HepG2 (cell line): ENCODE measurements at regions not wholly inside any gene's neighbourhood (a gene's known extent, or its start where the extent isn't known, plus 50 kb on each side); places are given as distances from the start of the nearest gene placed in this dataset.

Experiments used
- ATAC-seq: fragments of 200-7000 bp; cut with Tn5 transposase; 3 replicates; pipeline ENCODE4 v1.9.1; 2020; ENCODE audit warnings: mild to moderate bottlenecking, moderate library complexity
- BruUV-seq: library from RNA; stranded (reverse); fragments of 400-500 nt; replicated peaks from 2 replicates; lab custom pipeline; 2021; lab: Mats Ljungman, UMichigan
- CTCF ChIA-PET: fragments of 300-600 bp; formaldehyde crosslinking; extraction: SDS; loops from one replicate; lab custom pipeline; 2021; ENCODE audit warnings: low total read pairs, inconsistent platforms, low intra/inter-chr PET ratio; lab: Yijun Ruan, JAX
- POLR2A ChIA-PET: fragments of 350-600 bp; sonication (Branson Sonifier 250); formaldehyde crosslinking; loops from one replicate; lab custom pipeline; 2020; ENCODE audit warnings: antibody characterized with exemption, inconsistent platforms; lab: Yijun Ruan, JAX
- DNase-seq: peaks from one replicate; pipeline ENCODE4 v3.0.0-alpha.2; 2015; ENCODE audit warnings: low spot score
- FAIRE-seq: peaks from 3 replicates; lab custom pipeline; 2011; peaks lifted over from hg19 to GRCh38; lab: Jason Lieb, UNC
- H2AFZ ChIP-seq: one replicate; pipeline ENCODE4 v1.6.1; 2011; ENCODE audit warnings: low read length, inconsistent platforms
- H3K27ac ChIP-seq: fragments of 300-600 bp; 3 replicates; pipeline ENCODE4 v1.8.0; 2011; ENCODE audit warnings: mixed run types, mild to moderate bottlenecking, mixed read lengths, low read length, inconsistent platforms; ENCODE audit not compliant: insufficient read depth; ENCODE audit errors: extremely low read length
- H3K27me3 ChIP-seq, 2 experiments: fragments of 200-600 bp in 1 of 2; 2 replicates in 1 of 2; 3 replicates in 1 of 2; pipeline versions ENCODE4 v1.6.0 to v1.8.0; 2011; ENCODE audit warnings: low read length in 2 of 2, mild to moderate bottlenecking in 2 of 2, moderate library complexity in 2 of 2, inconsistent platforms in 1 of 2; ENCODE audit not compliant: insufficient read depth in 2 of 2, control insufficient read depth in 1 of 2
- H3K36me3 ChIP-seq, 2 experiments: fragments of 200-600 bp in 1 of 2; replicated peaks in 1 of 2; 2 replicates in 1 of 2; 3 replicates in 1 of 2; pipeline versions ENCODE4 v1.5.1 to v1.8.0; 2011; ENCODE audit warnings: low read length in 2 of 2, inconsistent platforms in 1 of 2; ENCODE audit not compliant: insufficient read depth in 2 of 2, control insufficient read depth in 1 of 2
- H3K4me1 ChIP-seq: 2 replicates; pipeline ENCODE4 v1.5.1; 2012; ENCODE audit warnings: low read length, inconsistent platforms; ENCODE audit not compliant: insufficient read depth
- H3K4me2 ChIP-seq: 2 replicates; pipeline ENCODE4 v1.6.0; 2011; ENCODE audit warnings: low read depth, low read length, inconsistent platforms
- H3K4me3 ChIP-seq, 3 experiments: fragments of 200-600 bp in 1 of 3; sonication (generic), shearing (Covaris generic) in 1 of 3; replicated peaks in 1 of 3; 2 replicates each; pipeline ENCODE4 v1.5.1; 2011 to 2016; ENCODE audit warnings: low read length in 3 of 3, inconsistent platforms in 2 of 3, low read depth in 2 of 3, mild to moderate bottlenecking in 2 of 3, control low read depth in 1 of 3, mixed read lengths in 1 of 3; ENCODE audit not compliant: insufficient read depth in 1 of 3
- H3K79me2 ChIP-seq: one replicate; pipeline ENCODE4 v1.6.1; 2011; ENCODE audit warnings: low read length, inconsistent platforms; ENCODE audit not compliant: insufficient read depth
- H3K9ac ChIP-seq: 2 replicates; pipeline ENCODE4 v1.6.0; 2011; ENCODE audit warnings: mild to moderate bottlenecking, low read depth, low read length, inconsistent platforms; ENCODE audit not compliant: insufficient read depth
- H3K9me3 ChIP-seq: 2 replicates; pipeline ENCODE4 v1.5.1; 2012; ENCODE audit warnings: mild to moderate bottlenecking, low read length
- H4K20me1 ChIP-seq: 2 replicates; pipeline ENCODE4 v1.6.0; 2011; ENCODE audit warnings: inconsistent platforms, mild to moderate bottlenecking, low read length, moderate library complexity; ENCODE audit not compliant: insufficient read depth
- GATAD1 ChIP-seq: IDR thresholded peaks from 2 replicates; pipeline ENCODE4 v1.6.1; 2016; ENCODE audit warnings: missing genetic modification reagents, missing compliant biosample characterization
- MED1 ChIP-seq: sonication (generic); formaldehyde crosslinking; IDR thresholded peaks from 2 replicates; pipeline ENCODE4 v1.4.0; 2020; ENCODE audit warnings: missing genetic modification reagents
- MEF2D ChIP-seq: sonication (generic); formaldehyde crosslinking; IDR thresholded peaks from 2 replicates; pipeline ENCODE4 v1.5.1; 2020; ENCODE audit warnings: mild to moderate bottlenecking, missing genetic modification reagents
- NCOA5 ChIP-seq: sonication (generic); formaldehyde crosslinking; IDR thresholded peaks from 2 replicates; pipeline ENCODE4 v1.4.0; 2020; ENCODE audit warnings: missing genetic modification reagents
- NR1H2 ChIP-seq: sonication (generic); formaldehyde crosslinking; IDR thresholded peaks from 2 replicates; pipeline ENCODE4 v1.8.1; 2022; ENCODE audit warnings: low read depth, missing genetic modification reagents, borderline replicate concordance
- SCMH1 ChIP-seq: sonication (generic); formaldehyde crosslinking; IDR thresholded peaks from 2 replicates; pipeline ENCODE4 v1.9.0; 2021; ENCODE audit warnings: missing genetic modification reagents, mild to moderate bottlenecking, borderline replicate concordance
- THYN1 ChIP-seq: sonication (generic); formaldehyde crosslinking; IDR thresholded peaks from 2 replicates; pipeline ENCODE4 v1.8.1; 2023; ENCODE audit warnings: low read depth, mild to moderate bottlenecking, moderate library complexity, missing genetic modification reagents, borderline replicate concordance
- TSC22D2 ChIP-seq: sonication (generic); formaldehyde crosslinking; IDR thresholded peaks from 2 replicates; pipeline ENCODE4 v1.5.1; 2020; ENCODE audit warnings: missing genetic modification reagents, mild to moderate bottlenecking, borderline replicate concordance
- ZFY ChIP-seq: sonication (generic); formaldehyde crosslinking; IDR thresholded peaks from 2 replicates; pipeline ENCODE4 v1.4.0; 2020; ENCODE audit warnings: missing genetic modification reagents
- ZNF225 ChIP-seq: sonication (generic); formaldehyde crosslinking; IDR thresholded peaks from 2 replicates; pipeline ENCODE4 v1.4.0; 2020; ENCODE audit warnings: mild to moderate bottlenecking, missing genetic modification reagents
- ZNF234 ChIP-seq: sonication (generic); formaldehyde crosslinking; conservative IDR thresholded peaks from 2 replicates; pipeline ENCODE4 v1.5.1; 2020; ENCODE audit warnings: mild to moderate bottlenecking, missing genetic modification reagents
- ZNF432 ChIP-seq: sonication (generic); formaldehyde crosslinking; IDR thresholded peaks from 2 replicates; pipeline ENCODE4 v1.5.0; 2020; ENCODE audit warnings: missing genetic modification reagents, mild to moderate bottlenecking, borderline replicate concordance
- ZNF570 ChIP-seq: sonication (generic); formaldehyde crosslinking; IDR thresholded peaks from 2 replicates; pipeline ENCODE4 v1.4.0; 2020; ENCODE audit warnings: mild to moderate bottlenecking, missing genetic modification reagents, borderline replicate concordance
- ZNF605 ChIP-seq: sonication (generic); formaldehyde crosslinking; IDR thresholded peaks from 2 replicates; pipeline ENCODE4 v1.8.0; 2022; ENCODE audit warnings: mild to moderate bottlenecking, missing genetic modification reagents
- ZNF761 ChIP-seq: sonication (generic); formaldehyde crosslinking; conservative IDR thresholded peaks from 2 replicates; pipeline ENCODE4 v1.4.0; 2020; ENCODE audit warnings: mild to moderate bottlenecking, missing genetic modification reagents
- WGBS: methylation state at CpG from one replicate; pipeline ENCODE4 v1.1.6; 2017; ENCODE audit warnings: low lambda C conversion rate; 5-methylcytosine and 5-hydroxymethylcytosine counted together
- in situ Hi-C: cut with HindIII; loops from 2 replicates; pipeline ENCODE4 v1.10.0; 2017; ENCODE audit warnings: low pct_unique_long_range_greater_than_20kb; ENCODE audit not compliant: extremely low pct_ligation_motif_present
- intact Hi-C: fragments of 100-400 bp; cut with micrococcal nuclease; formaldehyde crosslinking; loops from one replicate; pipeline ENCODE4 v1.10.0; 2022; ENCODE audit not compliant: unreplicated experiment
- TF ChIP-seq, protein P1 (sequence below): sonication (generic); formaldehyde crosslinking; IDR thresholded peaks from 2 replicates; pipeline ENCODE4 v1.5.0; 2020; ENCODE audit warnings: missing genetic modification reagents
- TF ChIP-seq, protein P2 (sequence below): sonication (generic); formaldehyde crosslinking; IDR thresholded peaks from 2 replicates; pipeline ENCODE4 v1.4.0; 2020; ENCODE audit warnings: missing genetic modification reagents, mild to moderate bottlenecking, borderline replicate concordance
- TF ChIP-seq, protein P3 (sequence below): sonication (generic); formaldehyde crosslinking; IDR thresholded peaks from 2 replicates; pipeline ENCODE4 v1.8.1; 2023; ENCODE audit warnings: mild to moderate bottlenecking, missing genetic modification reagents

DNA sequence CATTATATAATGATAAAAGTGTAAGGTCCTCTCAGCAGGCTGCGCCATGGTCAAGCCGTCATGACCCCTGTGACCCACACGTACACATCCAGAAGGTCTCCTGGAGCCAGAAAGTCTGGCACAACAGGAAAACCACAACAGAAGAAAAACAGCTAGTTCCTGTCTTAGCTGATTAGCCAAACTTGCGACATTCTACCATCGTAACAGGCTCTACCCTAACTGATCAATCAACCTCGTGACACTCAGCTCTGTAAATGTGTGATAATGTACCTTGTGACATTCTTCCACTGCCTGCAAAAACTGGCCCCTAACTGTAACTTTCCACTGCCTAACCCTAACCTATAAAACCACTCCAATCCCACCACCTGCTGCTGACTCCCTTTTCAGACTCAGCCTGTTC lies 316.4 kb upstream of the TUSC1 start:
- no TSS peak for BruUV-seq
- H3K4me3 ChIP-seq = no peak overlapping the region
- DNase-seq = no peak
- H3K9me3 ChIP-seq = peaks cover 95% of the 10 kb centered on the region
- H3K4me2 ChIP-seq = no peak overlapping the region
- CTCF ChIA-PET = no interaction called here
- H3K27me3 ChIP-seq = no peaks in the 10 kb centered on the region
- POLR2A ChIA-PET = no interaction called here
- ATAC-seq = no peak
- 2% methylated on average over 6 of the region's 6 CpGs for WGBS
- H3K79me2 ChIP-seq = no peaks in the 10 kb centered on the region
- H3K9ac ChIP-seq = no peak overlapping the region
- H3K4me1 ChIP-seq = no peaks in the 10 kb centered on the region
- H3K36me3 ChIP-seq = no peaks in the 10 kb centered on the region
- no peaks in the 10 kb centered on the region for H4K20me1 ChIP-seq
- intact Hi-C loops (no loop called here), in situ Hi-C loops (no loop called here)
- no peak overlapping the region for H3K27ac ChIP-seq
- no peak for TF ChIP-seq MEF2D (CRISPR knock-in tag)
- TF ChIP-seq, protein P1, sequence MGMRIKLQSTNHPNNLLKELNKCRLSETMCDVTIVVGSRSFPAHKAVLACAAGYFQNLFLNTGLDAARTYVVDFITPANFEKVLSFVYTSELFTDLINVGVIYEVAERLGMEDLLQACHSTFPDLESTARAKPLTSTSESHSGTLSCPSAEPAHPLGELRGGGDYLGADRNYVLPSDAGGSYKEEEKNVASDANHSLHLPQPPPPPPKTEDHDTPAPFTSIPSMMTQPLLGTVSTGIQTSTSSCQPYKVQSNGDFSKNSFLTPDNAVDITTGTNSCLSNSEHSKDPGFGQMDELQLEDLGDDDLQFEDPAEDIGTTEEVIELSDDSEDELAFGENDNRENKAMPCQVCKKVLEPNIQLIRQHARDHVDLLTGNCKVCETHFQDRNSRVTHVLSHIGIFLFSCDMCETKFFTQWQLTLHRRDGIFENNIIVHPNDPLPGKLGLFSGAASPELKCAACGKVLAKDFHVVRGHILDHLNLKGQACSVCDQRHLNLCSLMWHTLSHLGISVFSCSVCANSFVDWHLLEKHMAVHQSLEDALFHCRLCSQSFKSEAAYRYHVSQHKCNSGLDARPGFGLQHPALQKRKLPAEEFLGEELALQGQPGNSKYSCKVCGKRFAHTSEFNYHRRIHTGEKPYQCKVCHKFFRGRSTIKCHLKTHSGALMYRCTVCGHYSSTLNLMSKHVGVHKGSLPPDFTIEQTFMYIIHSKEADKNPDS (CRISPR knock-in tag) = no peak
- TF ChIP-seq NCOA5 (CRISPR knock-in tag) = no peak
- TF ChIP-seq SCMH1 (CRISPR knock-in tag) = no peak
- TF ChIP-seq NR1H2 (CRISPR knock-in tag) = no peak
- no peak for TF ChIP-seq ZNF225 (CRISPR knock-in tag)
- TF ChIP-seq, protein P2, sequence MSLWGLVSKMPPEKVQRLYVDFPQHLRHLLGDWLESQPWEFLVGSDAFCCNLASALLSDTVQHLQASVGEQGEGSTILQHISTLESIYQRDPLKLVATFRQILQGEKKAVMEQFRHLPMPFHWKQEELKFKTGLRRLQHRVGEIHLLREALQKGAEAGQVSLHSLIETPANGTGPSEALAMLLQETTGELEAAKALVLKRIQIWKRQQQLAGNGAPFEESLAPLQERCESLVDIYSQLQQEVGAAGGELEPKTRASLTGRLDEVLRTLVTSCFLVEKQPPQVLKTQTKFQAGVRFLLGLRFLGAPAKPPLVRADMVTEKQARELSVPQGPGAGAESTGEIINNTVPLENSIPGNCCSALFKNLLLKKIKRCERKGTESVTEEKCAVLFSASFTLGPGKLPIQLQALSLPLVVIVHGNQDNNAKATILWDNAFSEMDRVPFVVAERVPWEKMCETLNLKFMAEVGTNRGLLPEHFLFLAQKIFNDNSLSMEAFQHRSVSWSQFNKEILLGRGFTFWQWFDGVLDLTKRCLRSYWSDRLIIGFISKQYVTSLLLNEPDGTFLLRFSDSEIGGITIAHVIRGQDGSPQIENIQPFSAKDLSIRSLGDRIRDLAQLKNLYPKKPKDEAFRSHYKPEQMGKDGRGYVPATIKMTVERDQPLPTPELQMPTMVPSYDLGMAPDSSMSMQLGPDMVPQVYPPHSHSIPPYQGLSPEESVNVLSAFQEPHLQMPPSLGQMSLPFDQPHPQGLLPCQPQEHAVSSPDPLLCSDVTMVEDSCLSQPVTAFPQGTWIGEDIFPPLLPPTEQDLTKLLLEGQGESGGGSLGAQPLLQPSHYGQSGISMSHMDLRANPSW (CRISPR knock-in tag) = no peak
- no peak for TF ChIP-seq ZNF432 (CRISPR knock-in tag)
- no peak for TF ChIP-seq GATAD1
- no peak for TF ChIP-seq TSC22D2 (CRISPR knock-in tag)
- TF ChIP-seq, protein P3, sequence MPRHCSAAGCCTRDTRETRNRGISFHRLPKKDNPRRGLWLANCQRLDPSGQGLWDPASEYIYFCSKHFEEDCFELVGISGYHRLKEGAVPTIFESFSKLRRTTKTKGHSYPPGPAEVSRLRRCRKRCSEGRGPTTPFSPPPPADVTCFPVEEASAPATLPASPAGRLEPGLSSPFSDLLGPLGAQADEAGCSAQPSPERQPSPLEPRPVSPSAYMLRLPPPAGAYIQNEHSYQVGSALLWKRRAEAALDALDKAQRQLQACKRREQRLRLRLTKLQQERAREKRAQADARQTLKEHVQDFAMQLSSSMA (CRISPR knock-in tag) = no peak
- no peak for TF ChIP-seq MED1
- no peak for TF ChIP-seq ZNF234 (CRISPR knock-in tag)
- no peak for TF ChIP-seq ZFY
- no peak for TF ChIP-seq ZNF605 (CRISPR knock-in tag)
- no peak for TF ChIP-seq THYN1
- TF ChIP-seq ZNF761 = no peak
- no peak for TF ChIP-seq ZNF570 (CRISPR knock-in tag)
- FAIRE-seq = no peak
- no peak overlapping the region for H2AFZ ChIP-seq
